Neural progenitor cell (in vitro differentiated cells): ENCODE measurements at regions not wholly inside any gene's neighbourhood (a gene's known extent, or its start where the extent isn't known, plus 50 kb on each side); places are given as distances from the start of the nearest gene placed in this dataset.

ENCODE experiments used
- CTCF ChIP-seq: fragments of 200-600 bp; sonication (generic); IDR thresholded peaks from 2 replicates; pipeline ENCODE4 v1.5.1; 2017; ENCODE audit warnings: antibody characterized with exemption, mild to moderate bottlenecking
- EZH2 ChIP-seq: fragments of 200-600 bp; sonication (generic); IDR thresholded peaks from 2 replicates; pipeline ENCODE4 v1.6.1; 2017; ENCODE audit warnings: antibody characterized with exemption, mild to moderate bottlenecking, moderate library complexity

DNA sequence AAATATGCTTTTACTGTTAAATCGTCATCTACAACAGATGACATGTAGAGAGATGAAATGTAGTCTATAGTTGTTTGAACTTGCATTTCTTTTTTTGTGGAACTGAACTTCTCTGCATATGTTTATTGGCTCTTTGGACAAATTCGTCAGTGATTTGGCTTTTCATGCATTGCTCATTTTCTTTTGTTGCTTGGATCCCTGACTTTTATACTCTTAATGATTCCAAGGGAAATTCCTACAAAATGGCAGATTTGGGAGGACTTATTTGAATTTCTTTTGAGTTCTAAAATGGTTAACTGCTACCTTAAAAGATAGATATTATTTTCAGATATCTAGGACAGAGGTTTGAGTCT, 65.4 kb downstream of the UTRN start:
- TF ChIP-seq CTCF: no peak
- TF ChIP-seq EZH2: no peak
